ENCODE measurements at regions not wholly inside any gene's neighbourhood (a gene's known extent, or its start where the extent isn't known, plus 50 kb on each side); places are given as distances from the start of the nearest gene placed in this dataset.
A peak's percentile ranks its signal among the peaks of the same experiment; 100 is the strongest.

DNA sequence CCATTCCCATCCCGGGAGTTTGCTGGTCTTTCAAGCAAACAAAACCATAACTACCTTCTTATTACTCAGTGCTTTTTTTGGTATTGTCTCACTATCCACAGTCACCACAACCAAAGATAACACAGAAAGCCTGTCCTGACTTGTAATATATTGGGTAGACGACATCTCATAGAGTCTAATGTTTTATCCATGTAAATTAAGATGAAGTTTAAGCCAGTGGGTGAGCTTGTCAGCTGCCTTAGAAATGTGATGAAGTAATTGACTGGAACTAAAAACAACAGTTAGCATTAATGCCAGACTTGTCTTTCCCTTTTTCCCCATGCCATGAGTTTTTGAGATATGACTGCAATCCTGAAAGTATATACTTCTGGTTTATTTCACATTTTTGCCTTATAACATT, 282.7 kb upstream of the PRDM1 start:
- H3K4me2 ChIP-seq (ENCODE audit: low read length) = no peak overlapping the region
- H3K27me3 ChIP-seq (ENCODE audit: control insufficient read depth, insufficient read depth, low read length) = no peaks in the 10 kb centered on the region
- H3K36me3 ChIP-seq (ENCODE audit: insufficient read depth, low read length) = no peaks in the 10 kb centered on the region
- H3K9ac ChIP-seq (ENCODE audit: low read depth, low read length) = no peak overlapping the region
- no peak overlapping the region for H3K4me3 ChIP-seq (ENCODE audit: low read length)
- no peaks in the 10 kb centered on the region for H3K9me3 ChIP-seq (replicated peaks; ENCODE audit: low read length)
- H3K4me1 ChIP-seq (ENCODE audit: control insufficient read depth, insufficient read depth, low read length) = peaks cover 51% of the 10 kb centered on the region

- Histone ChIP-seq H3K4me1 (ENCODE audit: control insufficient read depth, insufficient read depth, low read length) (peaks cover 57% of the 10 kb centered on the region), H3K4me3 (ENCODE audit: low read length) (no peak overlapping the region), H3K9ac (ENCODE audit: low read depth, low read length) (no peak overlapping the region)
These were observed 283.4 kb upstream of the PRDM1 start for GRCh38 chr6:105802703-105803102.

GRCh38 chr6:105800871-105801270, 285.3 kb upstream of the PRDM1 start:
- no peak overlapping the region for H3K4me3 ChIP-seq (ENCODE audit: low read length)
- no peak overlapping the region for H3K9ac ChIP-seq (ENCODE audit: low read depth, low read length)
- no peaks in the 10 kb centered on the region for H3K9me3 ChIP-seq (replicated peaks; ENCODE audit: low read length)
- H3K36me3 ChIP-seq (ENCODE audit: insufficient read depth, low read length) = no peaks in the 10 kb centered on the region
- no peaks in the 10 kb centered on the region for H3K27me3 ChIP-seq (ENCODE audit: control insufficient read depth, insufficient read depth, low read length)
- H3K4me2 ChIP-seq (ENCODE audit: low read length) = no peak overlapping the region
- peaks cover 59% of the 10 kb centered on the region for H3K4me1 ChIP-seq (ENCODE audit: control insufficient read depth, insufficient read depth, low read length)

More at GRCh38 chr6:105802703-105803102, 283.4 kb upstream of the PRDM1 start:
- H3K36me3 ChIP-seq (ENCODE audit: insufficient read depth, low read length) = no peaks in the 10 kb centered on the region
- H3K9me3 ChIP-seq (replicated peaks; ENCODE audit: low read length) = no peaks in the 10 kb centered on the region
- no peak overlapping the region for H3K4me2 ChIP-seq (ENCODE audit: low read length)
- H3K27me3 ChIP-seq (ENCODE audit: control insufficient read depth, insufficient read depth, low read length) = no peaks in the 10 kb centered on the region

DNA sequence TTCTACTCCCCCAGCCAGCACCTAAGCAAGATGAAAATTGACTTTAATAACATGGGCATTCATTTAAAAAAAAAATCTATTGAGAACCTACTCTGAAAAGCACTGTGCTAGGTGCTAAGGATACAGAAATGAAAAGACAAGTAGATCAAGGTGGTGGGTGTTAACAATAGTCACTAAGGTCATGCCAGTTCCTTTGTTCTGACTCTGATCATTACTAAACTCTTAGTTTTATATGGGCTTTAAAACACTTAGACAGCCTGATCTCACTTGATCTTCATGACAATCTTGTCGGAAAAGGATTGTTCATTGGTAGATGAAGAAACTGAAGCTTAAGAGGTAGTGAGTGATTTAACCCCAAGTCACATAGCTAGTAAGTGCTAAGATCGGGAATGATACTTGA, 285.7 kb upstream of the PRDM1 start:
- Histone ChIP-seq H3K9me3 (replicated peaks; ENCODE audit: low read length) (no peaks in the 10 kb centered on the region), H3K36me3 (ENCODE audit: insufficient read depth, low read length) (no peaks in the 10 kb centered on the region), H3K4me1 (ENCODE audit: control insufficient read depth, insufficient read depth, low read length) (peaks cover 56% of the 10 kb centered on the region), H3K4me2 (ENCODE audit: low read length) (no peak overlapping the region), H3K27me3 (ENCODE audit: control insufficient read depth, insufficient read depth, low read length) (no peaks in the 10 kb centered on the region), H3K4me3 (ENCODE audit: low read length) (no peak overlapping the region), H3K9ac (ENCODE audit: low read depth, low read length) (no peak overlapping the region)

GRCh38 chr6:105799056-105799455, 287.1 kb upstream of the PRDM1 start:
- H3K27me3 ChIP-seq (ENCODE audit: control insufficient read depth, insufficient read depth, low read length) = no peaks in the 10 kb centered on the region
- no peak overlapping the region for H3K4me2 ChIP-seq (ENCODE audit: low read length)
- peaks cover 51% of the 10 kb centered on the region for H3K4me1 ChIP-seq (ENCODE audit: control insufficient read depth, insufficient read depth, low read length)
- no peak overlapping the region for H3K9ac ChIP-seq (ENCODE audit: low read depth, low read length)
- no peaks in the 10 kb centered on the region for H3K9me3 ChIP-seq (replicated peaks; ENCODE audit: low read length)
- H3K4me3 ChIP-seq (ENCODE audit: low read length) = no peak overlapping the region
- H3K36me3 ChIP-seq (ENCODE audit: insufficient read depth, low read length) = no peaks in the 10 kb centered on the region

- H3K36me3 ChIP-seq (ENCODE audit: insufficient read depth, low read length) = no peaks in the 10 kb centered on the region
- peak overlapping the region; percentile 64 for H3K4me2 ChIP-seq (ENCODE audit: low read length)
- no peak overlapping the region for H3K4me3 ChIP-seq (ENCODE audit: low read length)
- no peaks in the 10 kb centered on the region for H3K9me3 ChIP-seq (replicated peaks; ENCODE audit: low read length)
- H3K27me3 ChIP-seq (ENCODE audit: control insufficient read depth, insufficient read depth, low read length) = no peaks in the 10 kb centered on the region
- peak overlapping the region; percentile 1 for H3K9ac ChIP-seq (ENCODE audit: low read depth, low read length)
- peaks cover 41% of the 10 kb centered on the region for H3K4me1 ChIP-seq (ENCODE audit: control insufficient read depth, insufficient read depth, low read length)
These were observed 288.1 kb upstream of the PRDM1 start for GRCh38 chr6:105797983-105798453.

DNA sequence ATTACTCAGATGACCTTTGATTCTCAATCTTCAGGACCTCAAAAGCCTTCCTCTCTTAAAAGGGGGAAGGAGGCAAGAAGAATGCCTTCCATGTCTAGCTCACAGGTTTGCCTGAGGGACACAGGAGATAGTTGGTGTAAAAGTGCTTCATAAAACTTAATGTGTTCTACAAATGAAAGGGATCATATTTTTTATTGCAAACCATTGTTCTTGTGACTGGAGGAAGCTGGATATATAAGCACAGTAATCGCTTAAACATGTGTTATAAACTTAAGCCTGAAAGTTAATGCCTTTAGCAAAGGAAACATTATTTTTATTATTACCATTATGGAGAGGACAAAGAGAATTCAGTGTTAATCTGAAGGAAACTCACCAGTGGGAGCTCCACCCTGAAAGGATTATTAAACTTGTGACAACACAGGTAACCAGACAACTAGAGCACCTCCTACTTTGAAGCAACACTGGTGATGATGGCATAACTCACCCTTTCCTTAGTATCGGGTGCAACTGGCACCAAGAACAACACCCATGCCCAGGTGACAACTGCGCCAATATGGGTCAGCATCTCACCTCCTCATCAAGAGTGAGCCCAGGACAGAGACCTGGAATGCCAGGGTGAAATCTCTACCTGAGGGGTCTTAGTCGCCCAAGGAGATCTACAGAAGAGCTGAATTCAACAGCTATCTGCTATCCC, 288.7 kb upstream of the PRDM1 start:
- no peaks in the 10 kb centered on the region for H3K9me3 ChIP-seq (replicated peaks; ENCODE audit: low read length)
- H3K4me3 ChIP-seq (ENCODE audit: low read length) = no peak overlapping the region
- peak overlapping the region; percentile 64 for H3K4me2 ChIP-seq (ENCODE audit: low read length)
- H3K36me3 ChIP-seq (ENCODE audit: insufficient read depth, low read length) = no peaks in the 10 kb centered on the region
- peaks cover 40% of the 10 kb centered on the region for H3K4me1 ChIP-seq (ENCODE audit: control insufficient read depth, insufficient read depth, low read length)
- no peaks in the 10 kb centered on the region for H3K27me3 ChIP-seq (ENCODE audit: control insufficient read depth, insufficient read depth, low read length)
- H3K9ac ChIP-seq (ENCODE audit: low read depth, low read length) = peak overlapping the region; percentile 1

- Histone ChIP-seq H3K4me3 (ENCODE audit: low read length) (no peak overlapping the region), H3K27me3 (ENCODE audit: control insufficient read depth, insufficient read depth, low read length) (no peaks in the 10 kb centered on the region), H3K36me3 (ENCODE audit: insufficient read depth, low read length) (no peaks in the 10 kb centered on the region), H3K9me3 (replicated peaks; ENCODE audit: low read length) (no peaks in the 10 kb centered on the region), H3K4me2 (ENCODE audit: low read length) (no peak overlapping the region), H3K9ac (ENCODE audit: low read depth, low read length) (no peak overlapping the region), H3K4me1 (ENCODE audit: control insufficient read depth, insufficient read depth, low read length) (peaks cover 40% of the 10 kb centered on the region)
These were observed 290.1 kb upstream of the PRDM1 start for GRCh38 chr6:105795913-105796517.

DNA sequence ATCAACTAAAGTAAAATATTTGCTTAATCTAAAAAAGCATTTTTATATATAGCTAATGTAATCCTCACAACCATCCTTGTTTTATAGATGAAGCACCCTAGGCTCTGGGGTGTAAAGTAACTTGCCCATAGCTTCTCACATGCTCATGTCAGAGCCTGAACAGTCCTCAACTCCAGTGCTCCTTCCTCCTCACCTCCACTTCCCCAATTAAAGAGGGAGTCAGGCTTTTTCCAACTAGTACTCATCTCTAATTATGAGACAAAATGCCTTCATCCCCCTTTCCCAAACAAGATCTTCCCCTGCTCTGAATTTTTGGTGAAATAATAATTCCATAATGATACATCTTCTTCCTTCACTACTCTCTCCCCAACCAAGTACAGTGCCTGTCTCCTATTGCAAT, 290.8 kb upstream of the PRDM1 start:
- peaks cover 40% of the 10 kb centered on the region for H3K4me1 ChIP-seq (ENCODE audit: control insufficient read depth, insufficient read depth, low read length)

DNA sequence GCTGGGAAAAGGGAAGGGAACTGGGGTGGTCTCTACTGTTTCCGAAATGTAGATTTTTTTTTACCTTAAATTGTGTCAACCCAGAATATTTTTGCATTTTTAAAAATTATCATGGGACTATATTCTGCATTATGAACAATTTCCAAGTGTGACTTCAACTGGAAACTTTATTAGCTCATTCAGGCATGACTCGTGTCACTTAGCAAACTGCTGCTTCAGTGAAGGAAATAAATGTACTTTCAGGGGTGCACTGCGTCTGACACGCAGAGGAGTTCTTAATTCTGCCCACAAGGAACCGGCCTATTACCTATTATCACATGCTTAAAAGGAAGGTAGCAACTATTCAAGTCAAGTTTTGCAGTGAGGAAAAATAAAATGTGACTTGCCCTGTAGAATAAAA, 291.3 kb upstream of the PRDM1 start:
- no peak overlapping the region for H3K4me2 ChIP-seq (ENCODE audit: low read length)
- peaks cover 40% of the 10 kb centered on the region for H3K4me1 ChIP-seq (ENCODE audit: control insufficient read depth, insufficient read depth, low read length)

More for the DNA sequence above, 290.8 kb upstream of the PRDM1 start:
- Histone ChIP-seq H3K27me3 (ENCODE audit: control insufficient read depth, insufficient read depth, low read length) (no peaks in the 10 kb centered on the region), H3K4me3 (ENCODE audit: low read length) (no peak overlapping the region), H3K36me3 (ENCODE audit: insufficient read depth, low read length) (no peaks in the 10 kb centered on the region), H3K4me2 (ENCODE audit: low read length) (no peak overlapping the region), H3K9ac (ENCODE audit: low read depth, low read length) (no peak overlapping the region), H3K9me3 (replicated peaks; ENCODE audit: low read length) (no peaks in the 10 kb centered on the region)

DNA sequence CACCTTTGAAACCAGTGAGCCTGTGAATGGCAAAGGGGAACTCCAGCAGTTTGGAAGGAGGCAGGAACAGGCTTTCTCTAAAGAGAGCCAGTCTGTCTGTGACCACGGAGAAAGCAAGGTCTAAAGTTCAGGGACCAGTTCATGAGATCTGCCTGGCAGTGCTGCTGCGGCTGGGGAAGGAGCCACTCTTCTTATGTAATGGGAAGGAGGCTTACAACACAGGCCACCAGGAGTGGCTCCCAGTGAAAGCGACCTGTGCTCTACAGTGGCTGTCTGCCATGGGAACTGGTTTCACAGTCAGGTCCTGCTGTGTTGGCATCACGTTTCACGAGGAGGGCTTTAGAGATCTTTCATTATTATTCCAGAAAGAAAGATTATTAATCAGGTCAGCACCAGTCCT, 291.9 kb upstream of the PRDM1 start:
- Histone ChIP-seq H3K9ac (ENCODE audit: low read depth, low read length) (no peak overlapping the region), H3K4me1 (ENCODE audit: control insufficient read depth, insufficient read depth, low read length) (peaks cover 38% of the 10 kb centered on the region), H3K4me3 (ENCODE audit: low read length) (no peak overlapping the region), H3K9me3 (replicated peaks; ENCODE audit: low read length) (no peaks in the 10 kb centered on the region), H3K4me2 (ENCODE audit: low read length) (no peak overlapping the region), H3K27me3 (ENCODE audit: control insufficient read depth, insufficient read depth, low read length) (no peaks in the 10 kb centered on the region), H3K36me3 (ENCODE audit: insufficient read depth, low read length) (no peaks in the 10 kb centered on the region)

More for the DNA sequence above, 291.3 kb upstream of the PRDM1 start:
- no peak overlapping the region for H3K4me3 ChIP-seq (ENCODE audit: low read length)
- H3K36me3 ChIP-seq (ENCODE audit: insufficient read depth, low read length) = no peaks in the 10 kb centered on the region
- no peak overlapping the region for H3K9ac ChIP-seq (ENCODE audit: low read depth, low read length)
- no peaks in the 10 kb centered on the region for H3K9me3 ChIP-seq (replicated peaks; ENCODE audit: low read length)
- no peaks in the 10 kb centered on the region for H3K27me3 ChIP-seq (ENCODE audit: control insufficient read depth, insufficient read depth, low read length)

GRCh38 chr6:105793130-105793529, 293.0 kb upstream of the PRDM1 start:
- no peaks in the 10 kb centered on the region for H3K27me3 ChIP-seq (ENCODE audit: control insufficient read depth, insufficient read depth, low read length)
- H3K4me1 ChIP-seq (ENCODE audit: control insufficient read depth, insufficient read depth, low read length) = peaks cover 27% of the 10 kb centered on the region
- no peaks in the 10 kb centered on the region for H3K36me3 ChIP-seq (ENCODE audit: insufficient read depth, low read length)
- H3K4me3 ChIP-seq (ENCODE audit: low read length) = no peak overlapping the region
- H3K4me2 ChIP-seq (ENCODE audit: low read length) = no peak overlapping the region
- no peak overlapping the region for H3K9ac ChIP-seq (ENCODE audit: low read depth, low read length)
- no peaks in the 10 kb centered on the region for H3K9me3 ChIP-seq (replicated peaks; ENCODE audit: low read length)

Measured in skeletal muscle satellite cell (primary cell).